RKO (cell line): ENCODE measurements at regions not wholly inside any gene's neighbourhood (a gene's known extent, or its start where the extent isn't known, plus 50 kb on each side); places are given as distances from the start of the nearest gene placed in this dataset.
"Not testable (repeated sequence)": the region's sequence is repeated elsewhere in the genome, so short reads cannot be mapped to it uniquely, and the experiment has no call there.

Experiments used
- DNase-seq: peaks from one replicate; pipeline ENCODE4 v3.0.0-alpha.2; 2016; ENCODE audit warnings: low spot score

- DNase-seq, result no peak
Observed at GRCh38 chr12:71299541-71300376, 139.8 kb upstream of the LGR5 start.

- DNase-seq, result no peak
Observed at GRCh38 chr12:71297930-71298329, 140.1 kb upstream of the TSPAN8 start.

- no peak for DNase-seq
Observed at GRCh38 chr12:71295953-71296352, 138.2 kb upstream of the TSPAN8 start.

GRCh38 chr12:71291746-71292145 lies 133.9 kb upstream of the TSPAN8 start:
- DNase-seq, result no peak

GRCh38 chr12:71283883-71284282 lies 126.1 kb upstream of the TSPAN8 start:
- no peak for DNase-seq

GRCh38 chr12:71282925-71283324 lies 125.1 kb upstream of the TSPAN8 start:
- DNase-seq, result no peak

- no peak for DNase-seq
Observed at GRCh38 chr12:71282020-71282419, 124.2 kb upstream of the TSPAN8 start.

- DNase-seq, result no peak
Observed at GRCh38 chr12:71281425-71281824, 123.6 kb upstream of the TSPAN8 start.

GRCh38 chr12:71277866-71278265 lies 120.1 kb upstream of the TSPAN8 start:
- DNase-seq, result no peak

GRCh38 chr12:71276541-71276940 lies 118.7 kb upstream of the TSPAN8 start:
- DNase-seq, result no peak

GRCh38 chr12:71270794-71271193 lies 113.0 kb upstream of the TSPAN8 start:
- DNase-seq, result not testable (repeated sequence)

- DNase-seq, result no peak
Observed at GRCh38 chr12:71270057-71270456, 112.3 kb upstream of the TSPAN8 start.

GRCh38 chr12:71269281-71269598 lies 111.4 kb upstream of the TSPAN8 start:
- DNase-seq, result no peak

GRCh38 chr12:71268598-71269280 lies 110.9 kb upstream of the TSPAN8 start:
- no peak for DNase-seq

- DNase-seq, result no peak
Observed at GRCh38 chr12:71266606-71267005, 108.8 kb upstream of the TSPAN8 start.

- DNase-seq, result not testable (repeated sequence)
Observed at GRCh38 chr12:71265731-71266130, 107.9 kb upstream of the TSPAN8 start.

- DNase-seq, result no peak
Observed at GRCh38 chr12:71262466-71262865, 104.7 kb upstream of the TSPAN8 start.

- DNase-seq, result no peak
Observed at GRCh38 chr12:71252473-71252872, 94.7 kb upstream of the TSPAN8 start.

GRCh38 chr12:71250166-71250565 lies 92.4 kb upstream of the TSPAN8 start:
- DNase-seq, result no peak

GRCh38 chr12:71243370-71243769 lies 85.6 kb upstream of the TSPAN8 start:
- no peak for DNase-seq

- DNase-seq, result no peak
Observed at GRCh38 chr12:71242511-71242910, 84.7 kb upstream of the TSPAN8 start.

- no peak for DNase-seq
Observed at GRCh38 chr12:71240946-71241345, 83.1 kb upstream of the TSPAN8 start.

- DNase-seq, result no peak
Observed at GRCh38 chr12:71239731-71240130, 81.9 kb upstream of the TSPAN8 start.

- DNase-seq, result no peak
Observed at GRCh38 chr12:71237128-71237527, 79.3 kb upstream of the TSPAN8 start.
